MM.1S (cell line): ENCODE measurements at regions not wholly inside any gene's neighbourhood (a gene's known extent, or its start where the extent isn't known, plus 50 kb on each side); places are given as distances from the start of the nearest gene placed in this dataset.

ENCODE experiments used
- EZH2 ChIP-seq: fragments of 300-600 bp; sonication (generic); optimal IDR thresholded peaks from 2 replicates; pipeline ENCODE3; 2017; ENCODE audit warnings: low read depth, mild to moderate bottlenecking, antibody characterized with exemption, low read length, mixed read lengths
- EZH2phosphoT487 ChIP-seq: fragments of 300-600 bp; sonication (generic); IDR thresholded peaks from 2 replicates; pipeline ENCODE4 v1.6.1; 2018; ENCODE audit warnings: antibody characterized with exemption, low read length

DNA sequence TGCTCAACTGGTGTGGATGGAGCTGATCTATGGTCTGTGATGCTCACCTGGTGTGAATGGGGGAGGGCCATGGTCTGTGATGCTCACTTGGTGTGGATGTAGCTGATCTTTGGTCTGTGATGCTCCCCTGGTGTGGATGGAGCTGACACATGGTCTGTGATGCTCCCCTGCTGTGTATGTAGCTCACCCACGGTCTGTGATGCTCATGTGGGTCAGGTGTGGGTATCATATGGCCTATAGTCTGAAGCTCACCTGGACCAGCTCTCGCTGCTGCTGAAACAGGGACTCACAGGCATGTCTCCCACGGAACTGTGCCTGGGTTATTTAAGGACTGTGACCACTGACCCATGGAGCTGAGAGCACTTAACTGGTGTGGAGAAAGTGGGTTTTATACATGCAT, 109.7 kb downstream of the CRLF2 start:
- TF ChIP-seq EZH2, result no peak
- no peak for TF ChIP-seq EZH2phosphoT487
